Esophagus muscularis mucosa (tissue), 4 donors: ENCODE measurements at regions not wholly inside any gene's neighbourhood (a gene's known extent, or its start where the extent isn't known, plus 50 kb on each side); places are given as distances from the start of the nearest gene placed in this dataset.
A peak's percentile ranks its signal among the peaks of the same experiment; 100 is the strongest.

Experiments used
- DNase-seq: peaks from one replicate; pipeline ENCODE4 v3.0.0-alpha.2; 2017; ENCODE audit errors: extremely low spot score
- H3K27ac ChIP-seq, 4 donors: fragments of 200-600 bp; sonication (generic); replicated peaks in 1 of 4; 1 replicate in 3 of 4; 2 replicates in 1 of 4; pipeline ENCODE4 v1.5.1; 2016 to 2019; ENCODE audit warnings: mild to moderate bottlenecking in 1 of 4
- H3K27me3 ChIP-seq, 4 donors: fragments of 200-600 bp; sonication (generic); one replicate each; pipeline versions ENCODE4 v1.5.1 to v1.6.0; 2016 to 2019
- H3K36me3 ChIP-seq, 4 donors: fragments of 200-600 bp; sonication (generic); one replicate each; pipeline ENCODE4 v1.5.1; 2016 to 2019
- H3K4me1 ChIP-seq, 4 donors: fragments of 200-600 bp; sonication (generic); one replicate each; pipeline ENCODE4 v1.5.1; 2016 to 2019
- H3K4me3 ChIP-seq, 4 donors: fragments of 200-600 bp; sonication (generic); 1 replicate in 2 of 4; 2 replicates in 2 of 4; pipeline ENCODE4 v1.5.1; 2016 to 2019; ENCODE audit warnings: mild to moderate bottlenecking in 4 of 4, moderate library complexity in 1 of 4
- H3K9me3 ChIP-seq, 4 donors: fragments of 200-600 bp; sonication (generic); 1 replicate in 3 of 4; 2 replicates in 1 of 4; pipeline ENCODE4 v1.5.1; 2016 to 2019
- EP300 ChIP-seq: sonication (generic); formaldehyde crosslinking; IDR thresholded peaks from one replicate; pipeline ENCODE4 v1.6.1; 2017; ENCODE audit warnings: antibody characterized with exemption
- POLR2A ChIP-seq: fragments of 450-650 bp; IDR thresholded peaks from one replicate; pipeline ENCODE4 v1.6.1; 2017; ENCODE audit warnings: antibody characterized with exemption, moderate library complexity, mild to moderate bottlenecking, low read depth
- POLR2AphosphoS5 ChIP-seq, 2 donors: sonication (generic); formaldehyde crosslinking; IDR thresholded peaks; one replicate each; pipeline ENCODE4 v1.6.1; 2017; ENCODE audit warnings: antibody characterized with exemption in 2 of 2
- WGBS: methylation state at CpG from one replicate; pipeline ENCODE4 v1.1.5; 2018; 5-methylcytosine and 5-hydroxymethylcytosine counted together
- intact Hi-C: fragments of 100-400 bp; cut with DNase I; formaldehyde crosslinking; loops from one replicate; pipeline ENCODE4 v1.15.1; 2023
- TF ChIP-seq, protein P1 (sequence below), 3 experiments: fragments of 200-600 bp in 2 of 3; fragments of 450-650 bp in 1 of 3; sonication (generic) in 2 of 3; IDR thresholded peaks; one replicate each; pipeline ENCODE4 v1.5.1; 2017 to 2019; ENCODE audit warnings: antibody characterized with exemption in 3 of 3, mild to moderate bottlenecking in 2 of 3, moderate library complexity in 1 of 3

DNA sequence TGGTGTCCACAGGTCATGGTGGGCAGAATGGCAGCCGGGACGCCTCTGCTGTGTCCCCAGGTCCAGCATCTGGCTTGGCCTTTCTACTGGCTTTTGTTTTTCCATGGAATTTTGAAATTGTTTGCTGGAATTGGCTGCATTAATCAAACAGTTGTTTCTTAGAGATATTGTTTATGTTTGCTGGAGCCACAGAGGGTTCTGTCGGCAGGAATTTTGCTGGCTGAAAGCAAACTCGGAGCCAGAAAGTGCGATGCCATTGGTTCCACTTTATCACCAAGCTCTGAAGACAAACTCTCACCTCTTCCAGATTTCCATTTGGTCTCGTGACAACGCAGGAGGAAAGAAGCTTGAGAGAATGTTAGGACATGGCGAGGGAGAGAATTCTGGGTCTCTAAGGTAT, 199.2 kb upstream of the COPS8 start:
- WGBS, result 92% methylated on average over 8 of the region's 8 CpGs
- Histone ChIP-seq H3K27me3 (no peaks in the 10 kb centered on the region), H3K4me1 (peaks cover 12 to 26% (median 13%) of the 10 kb centered on the region in 4 donors), H3K36me3 (no peaks in the 10 kb centered on the region), H3K27ac (no peak overlapping the region), H3K4me3 (no peak overlapping the region), H3K9me3 (no peaks in the 10 kb centered on the region)
- TF ChIP-seq POLR2AphosphoS5 (IDR thresholded peaks at IDR 0.05) (no peak), EP300 (no peak)
- TF ChIP-seq, protein P1, sequence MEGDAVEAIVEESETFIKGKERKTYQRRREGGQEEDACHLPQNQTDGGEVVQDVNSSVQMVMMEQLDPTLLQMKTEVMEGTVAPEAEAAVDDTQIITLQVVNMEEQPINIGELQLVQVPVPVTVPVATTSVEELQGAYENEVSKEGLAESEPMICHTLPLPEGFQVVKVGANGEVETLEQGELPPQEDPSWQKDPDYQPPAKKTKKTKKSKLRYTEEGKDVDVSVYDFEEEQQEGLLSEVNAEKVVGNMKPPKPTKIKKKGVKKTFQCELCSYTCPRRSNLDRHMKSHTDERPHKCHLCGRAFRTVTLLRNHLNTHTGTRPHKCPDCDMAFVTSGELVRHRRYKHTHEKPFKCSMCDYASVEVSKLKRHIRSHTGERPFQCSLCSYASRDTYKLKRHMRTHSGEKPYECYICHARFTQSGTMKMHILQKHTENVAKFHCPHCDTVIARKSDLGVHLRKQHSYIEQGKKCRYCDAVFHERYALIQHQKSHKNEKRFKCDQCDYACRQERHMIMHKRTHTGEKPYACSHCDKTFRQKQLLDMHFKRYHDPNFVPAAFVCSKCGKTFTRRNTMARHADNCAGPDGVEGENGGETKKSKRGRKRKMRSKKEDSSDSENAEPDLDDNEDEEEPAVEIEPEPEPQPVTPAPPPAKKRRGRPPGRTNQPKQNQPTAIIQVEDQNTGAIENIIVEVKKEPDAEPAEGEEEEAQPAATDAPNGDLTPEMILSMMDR (IDR thresholded peaks at IDR 0.05), result no peak
- DNase-seq, result peak; percentile 42
- intact Hi-C loops, result no loop called here

GRCh38 chr2:236887531-236887930, 198.2 kb upstream of the COPS8 start:
- peak; percentile 92 for DNase-seq
- Histone ChIP-seq H3K36me3 (no peaks in the 10 kb centered on the region), H3K4me1 (peaks cover 12 to 26% (median 13%) of the 10 kb centered on the region in 4 donors), H3K27me3 (no peaks in the 10 kb centered on the region), H3K27ac (peak overlapping the region; percentile 60 to 78 (median 74)), H3K4me3 (no peak overlapping the region), H3K9me3 (no peaks in the 10 kb centered on the region)
- 57% methylated on average over 6 of the region's 6 CpGs for WGBS
- intact Hi-C loops, result no loop called here
- TF ChIP-seq, protein P1 (IDR thresholded peaks at IDR 0.05), result no peak
- TF ChIP-seq POLR2A (no peak), POLR2AphosphoS5 (IDR thresholded peaks at IDR 0.05) (peak in 1 of 2 donors; percentile 23), EP300 (no peak)

GRCh38 chr2:236887953-236888793, 197.5 kb upstream of the COPS8 start:
- H3K27me3 ChIP-seq, result no peaks in the 10 kb centered on the region
- 89% methylated on average over 14 of the region's 15 CpGs for WGBS
- intact Hi-C loops, result no loop called here

GRCh38 chr2:236888794-236889780, 196.6 kb upstream of the COPS8 start:
- peak overlapping the region in 2 of 4 donors; percentile 73 to 78 for H3K27ac ChIP-seq
- DNase-seq, result peak; percentile 64
- TF ChIP-seq POLR2AphosphoS5 (IDR thresholded peaks at IDR 0.05), result no peak
- no peak for TF ChIP-seq POLR2A
- TF ChIP-seq, protein P1 (IDR thresholded peaks at IDR 0.05), result no peak
- no peak for TF ChIP-seq EP300
- 84% methylated on average over 24 of the region's 24 CpGs for WGBS
- peaks cover 12 to 26% (median 13%) of the 10 kb centered on the region in 4 donors for H3K4me1 ChIP-seq
- H3K36me3 ChIP-seq, result no peaks in the 10 kb centered on the region
- H3K27me3 ChIP-seq, result no peaks in the 10 kb centered on the region
- intact Hi-C loops, result no loop called here
- no peak overlapping the region for H3K4me3 ChIP-seq
- H3K9me3 ChIP-seq, result no peaks in the 10 kb centered on the region

More at GRCh38 chr2:236887953-236888793, 197.5 kb upstream of the COPS8 start:
- H3K9me3 ChIP-seq, result no peaks in the 10 kb centered on the region
- DNase-seq, result peak; percentile 85
- TF ChIP-seq POLR2A, result no peak
- no peak for TF ChIP-seq EP300
- TF ChIP-seq POLR2AphosphoS5 (IDR thresholded peaks at IDR 0.05), result no peak
- TF ChIP-seq, protein P1 (IDR thresholded peaks at IDR 0.05), result no peak
- peak overlapping the region; percentile 60 to 78 (median 74) for H3K27ac ChIP-seq
- no peak overlapping the region for H3K4me3 ChIP-seq
- H3K4me1 ChIP-seq, result peaks cover 12 to 26% (median 13%) of the 10 kb centered on the region in 4 donors
- H3K36me3 ChIP-seq, result no peaks in the 10 kb centered on the region
